GM23338 (cell line): ENCODE measurements at regions not wholly inside any gene's neighbourhood (a gene's known extent, or its start where the extent isn't known, plus 50 kb on each side); places are given as distances from the start of the nearest gene placed in this dataset.

Source experiments
- ATAC-seq: fragments of 200-7000 bp; cut with Tn5 transposase; 3 replicates; pipeline ENCODE4 v1.9.1; 2020
- DNase-seq: peaks from one replicate; pipeline ENCODE4 v3.0.0-alpha.2; 2015; ENCODE audit warnings: low spot score
- H2AFZ ChIP-seq: fragments of 200-600 bp; sonication (generic); 2 replicates; pipeline ENCODE4 v1.8.0; 2016; ENCODE audit warnings: antibody characterized with exemption, mild to moderate bottlenecking, moderate library complexity
- H3F3A ChIP-seq: fragments of 200-600 bp; sonication (generic); replicated peaks from 2 replicates; pipeline ENCODE4 v1.8.0; 2017; ENCODE audit warnings: antibody characterized with exemption, mixed run types, low read depth
- H3K27ac ChIP-seq: fragments of 200-600 bp; sonication (generic); 2 replicates; pipeline ENCODE4 v1.6.1; 2016; ENCODE audit warnings: low read depth
- H3K27me3 ChIP-seq: fragments of 200-600 bp; sonication (generic); 2 replicates; pipeline ENCODE4 v1.8.0; 2016; ENCODE audit warnings: mild to moderate bottlenecking, mixed run types, moderate library complexity; ENCODE audit not compliant: insufficient read depth
- H3K36me3 ChIP-seq: fragments of 200-600 bp; sonication (generic); 2 replicates; pipeline ENCODE4 v1.8.0; 2016; ENCODE audit warnings: mild to moderate bottlenecking; ENCODE audit not compliant: insufficient read depth
- H3K4me1 ChIP-seq: fragments of 200-600 bp; sonication (generic); 2 replicates; pipeline ENCODE4 v1.8.0; 2016; ENCODE audit warnings: mild to moderate bottlenecking, moderate library complexity; ENCODE audit not compliant: insufficient read depth
- H3K4me2 ChIP-seq: fragments of 200-600 bp; sonication (generic); 2 replicates; pipeline ENCODE4 v1.7.1; 2017; ENCODE audit warnings: mixed run types
- H3K4me3 ChIP-seq: fragments of 200-600 bp; sonication (generic); 2 replicates; pipeline ENCODE4 v1.6.1; 2016; ENCODE audit warnings: mixed run types
- H3K79me2 ChIP-seq: fragments of 200-600 bp; sonication (generic); replicated peaks from 2 replicates; pipeline ENCODE4 v1.8.0; 2017; ENCODE audit warnings: mild to moderate bottlenecking; ENCODE audit not compliant: insufficient read depth
- H3K9me2 ChIP-seq: fragments of 200-600 bp; sonication (generic); 2 replicates; pipeline ENCODE4 v1.8.0; 2017; ENCODE audit not compliant: insufficient read depth
- H4K20me1 ChIP-seq: fragments of 200-600 bp; sonication (generic); replicated peaks from 2 replicates; pipeline ENCODE4 v1.8.0; 2017; ENCODE audit warnings: mild to moderate bottlenecking; ENCODE audit not compliant: insufficient read depth
- H3K27ac Mint-ChIP-seq: 2 replicates; pipeline ENCODE4 v1.8.0; 2020; ENCODE audit warnings: inconsistent platforms, mild to moderate bottlenecking, moderate library complexity, mixed read lengths
- H3K27me3 Mint-ChIP-seq: 3 replicates; pipeline ENCODE4 v1.8.0; 2022; ENCODE audit warnings: low read depth, mild to moderate bottlenecking, moderate library complexity, mixed read lengths, inconsistent platforms; ENCODE audit not compliant: insufficient read depth, poor library complexity
- H3K36me3 Mint-ChIP-seq: 3 replicates; pipeline ENCODE4 v1.8.0; 2021; ENCODE audit warnings: low read depth, mild to moderate bottlenecking, inconsistent platforms, moderate library complexity, mixed read lengths
- H3K4me1 Mint-ChIP-seq: 3 replicates; pipeline ENCODE4 v1.8.0; 2020; ENCODE audit warnings: mild to moderate bottlenecking, inconsistent platforms, mixed read lengths
- H3K4me3 Mint-ChIP-seq: 3 replicates; pipeline ENCODE4 v1.8.0; 2021; ENCODE audit warnings: moderate library complexity, mild to moderate bottlenecking, inconsistent platforms, mixed read lengths
- H3K9me3 Mint-ChIP-seq: 3 replicates; pipeline ENCODE4 v1.8.0; 2020; ENCODE audit warnings: moderate library complexity, mild to moderate bottlenecking, inconsistent platforms, mixed read lengths
- CREB1 ChIP-seq: fragments of 250-450 bp; sonication (Bioruptor Pico); IDR thresholded peaks from 2 replicates; pipeline ENCODE4 v1.5.0; 2020; ENCODE audit warnings: low read depth, mild to moderate bottlenecking, moderate library complexity
- CTCF ChIP-seq, 2 experiments: fragments of 200-600 bp in 1 of 2; sonication (generic) in 1 of 2; conservative IDR thresholded peaks; 2 replicates each; pipeline versions ENCODE4 v1.5.1 to v1.6.1; 2016 to 2017; ENCODE audit warnings: antibody characterized with exemption in 2 of 2, low read depth in 2 of 2, mild to moderate bottlenecking in 2 of 2, moderate library complexity in 1 of 2
- EZH2 ChIP-seq: fragments of 200-600 bp; sonication (generic); IDR thresholded peaks from one replicate; pipeline ENCODE4 v1.8.0; 2017; ENCODE audit warnings: antibody characterized with exemption, mild to moderate bottlenecking, low read depth; ENCODE audit not compliant: unreplicated experiment
- JUNB ChIP-seq: IDR thresholded peaks from one replicate; pipeline ENCODE4 v1.6.1; 2016; ENCODE audit warnings: antibody characterized with exemption; ENCODE audit not compliant: unreplicated experiment
- REST ChIP-seq: IDR thresholded peaks from one replicate; pipeline ENCODE4 v1.6.1; 2018; ENCODE audit warnings: antibody characterized with exemption; ENCODE audit not compliant: unreplicated experiment
- STAT1 ChIP-seq: IDR thresholded peaks from one replicate; pipeline ENCODE4 v1.6.1; 2016; ENCODE audit warnings: antibody characterized with exemption; ENCODE audit not compliant: unreplicated experiment
- ZNF114 ChIP-seq: fragments of 250-450 bp; sonication (Bioruptor Pico); IDR thresholded peaks from 2 replicates; pipeline ENCODE4 v1.5.0; 2020; ENCODE audit warnings: mild to moderate bottlenecking, moderate library complexity

- peaks cover 4% of the 10 kb centered on the region; the same call in 1 of the 3 replicates for H3K36me3 Mint-ChIP-seq
- no peaks in the 10 kb centered on the region for H3K27me3 Mint-ChIP-seq
- H3K4me1 Mint-ChIP-seq: no peaks in the 10 kb centered on the region
- no peaks in the 10 kb centered on the region for H3K79me2 ChIP-seq
- TF ChIP-seq REST (no peak), JUNB (no peak), STAT1 (no peak), CREB1 (no peak)
- H2AFZ ChIP-seq: no peak overlapping the region
- H3K27me3 ChIP-seq: no peaks in the 10 kb centered on the region
- no peak overlapping the region for H3K27ac Mint-ChIP-seq
- no peak for DNase-seq
- H3K4me3 Mint-ChIP-seq: no peak overlapping the region
- H3K4me2 ChIP-seq: no peak overlapping the region
- no peak overlapping the region for H3K4me3 ChIP-seq
- no peak overlapping the region for H3K27ac ChIP-seq
- H3K4me1 ChIP-seq: no peaks in the 10 kb centered on the region
- no peaks in the 10 kb centered on the region for H4K20me1 ChIP-seq
- ATAC-seq: no peak
- H3K9me2 ChIP-seq: 0 out of 2 replicates have a peak, but pooled peaks cover 4% of the 10 kb centered on the region
- no peaks in the 10 kb centered on the region for H3K36me3 ChIP-seq
- no peaks in the 10 kb centered on the region; the same call in 2 of the 3 replicates for H3K9me3 Mint-ChIP-seq
- H3F3A ChIP-seq: no peaks in the 10 kb centered on the region
Observed at GRCh38 chr1:87402241-87403002, 73.7 kb downstream of the LMO4 start.

- peaks cover 7% of the 10 kb centered on the region; the same call in 1 of the 2 replicates for H3K9me2 ChIP-seq
- no peak overlapping the region for H3K27ac Mint-ChIP-seq
- H3K4me1 ChIP-seq: no peaks in the 10 kb centered on the region
- H3K36me3 Mint-ChIP-seq: peaks cover 4% of the 10 kb centered on the region; the same call in 1 of the 3 replicates
- no peaks in the 10 kb centered on the region for H3K79me2 ChIP-seq
- H3K27me3 Mint-ChIP-seq: no peaks in the 10 kb centered on the region
- H4K20me1 ChIP-seq: no peaks in the 10 kb centered on the region
- H3K4me2 ChIP-seq: no peak overlapping the region
- TF ChIP-seq CTCF (conservative IDR thresholded peaks at IDR 0.05; ENCODE audit: low read depth in 2 of 2): no peak
- TF ChIP-seq EZH2: no peak
- TF ChIP-seq ZNF114 (CRISPR knock-in tag): no peak
- no peaks in the 10 kb centered on the region; the same call in 2 of the 3 replicates for H3K9me3 Mint-ChIP-seq
- H3K4me3 ChIP-seq: no peak overlapping the region
- ATAC-seq (no peak; the same call in 2 of the 3 replicates), DNase-seq (no peak)
- H3K27me3 ChIP-seq: no peaks in the 10 kb centered on the region
- no peak overlapping the region for H3K27ac ChIP-seq
- H3F3A ChIP-seq: no peaks in the 10 kb centered on the region
- peak overlapping the region; percentile 38 for H2AFZ ChIP-seq
- H3K36me3 ChIP-seq: no peaks in the 10 kb centered on the region
- H3K4me3 Mint-ChIP-seq: no peak overlapping the region
- H3K4me1 Mint-ChIP-seq: no peaks in the 10 kb centered on the region
Observed at GRCh38 chr1:87403061-87403820, 74.6 kb downstream of the LMO4 start.
